ENCODE measurements at regions not wholly inside any gene's neighbourhood (a gene's known extent, or its start where the extent isn't known, plus 50 kb on each side); places are given as distances from the start of the nearest gene placed in this dataset.

GRCh38 chr5:126052120-126052519 lies 371.1 kb upstream of the GRAMD2B start:
- H3K4me3 ChIP-seq (ENCODE audit: low read depth, low read length) = no peak overlapping the region
- H3K9me3 ChIP-seq = no peaks in the 10 kb centered on the region
- H3K4me1 ChIP-seq = peaks cover 17% of the 10 kb centered on the region
- no peaks in the 10 kb centered on the region for H3K27me3 ChIP-seq
- no peaks in the 10 kb centered on the region for H3K36me3 ChIP-seq
- TF ChIP-seq, protein P1, sequence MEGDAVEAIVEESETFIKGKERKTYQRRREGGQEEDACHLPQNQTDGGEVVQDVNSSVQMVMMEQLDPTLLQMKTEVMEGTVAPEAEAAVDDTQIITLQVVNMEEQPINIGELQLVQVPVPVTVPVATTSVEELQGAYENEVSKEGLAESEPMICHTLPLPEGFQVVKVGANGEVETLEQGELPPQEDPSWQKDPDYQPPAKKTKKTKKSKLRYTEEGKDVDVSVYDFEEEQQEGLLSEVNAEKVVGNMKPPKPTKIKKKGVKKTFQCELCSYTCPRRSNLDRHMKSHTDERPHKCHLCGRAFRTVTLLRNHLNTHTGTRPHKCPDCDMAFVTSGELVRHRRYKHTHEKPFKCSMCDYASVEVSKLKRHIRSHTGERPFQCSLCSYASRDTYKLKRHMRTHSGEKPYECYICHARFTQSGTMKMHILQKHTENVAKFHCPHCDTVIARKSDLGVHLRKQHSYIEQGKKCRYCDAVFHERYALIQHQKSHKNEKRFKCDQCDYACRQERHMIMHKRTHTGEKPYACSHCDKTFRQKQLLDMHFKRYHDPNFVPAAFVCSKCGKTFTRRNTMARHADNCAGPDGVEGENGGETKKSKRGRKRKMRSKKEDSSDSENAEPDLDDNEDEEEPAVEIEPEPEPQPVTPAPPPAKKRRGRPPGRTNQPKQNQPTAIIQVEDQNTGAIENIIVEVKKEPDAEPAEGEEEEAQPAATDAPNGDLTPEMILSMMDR (IDR thresholded peaks at IDR 0.05; ENCODE audit: low read depth, low read length) = no peak
- no peak for DNase-seq

- no peak for DNase-seq
- Histone ChIP-seq H3K27me3 (no peaks in the 10 kb centered on the region), H3K4me1 (peaks cover 17% of the 10 kb centered on the region), H3K4me3 (ENCODE audit: low read depth, low read length) (no peak overlapping the region), H3K9me3 (no peaks in the 10 kb centered on the region), H3K36me3 (no peaks in the 10 kb centered on the region)
- TF ChIP-seq, protein P1 (IDR thresholded peaks at IDR 0.05; ENCODE audit: low read depth, low read length) = no peak
Measured at GRCh38 chr5:126052791-126053190, 370.4 kb upstream of the GRAMD2B start.

- Histone ChIP-seq H3K36me3 (no peaks in the 10 kb centered on the region), H3K9me3 (no peaks in the 10 kb centered on the region), H3K27me3 (no peaks in the 10 kb centered on the region), H3K4me1 (peaks cover 17% of the 10 kb centered on the region), H3K4me3 (ENCODE audit: low read depth, low read length) (no peak overlapping the region)
- TF ChIP-seq, protein P1 (IDR thresholded peaks at IDR 0.05; ENCODE audit: low read depth, low read length) = no peak
- DNase-seq = peak; percentile 9
Measured at GRCh38 chr5:126053630-126054029, 369.6 kb upstream of the GRAMD2B start.

GRCh38 chr5:126054577-126055347 lies 368.4 kb upstream of the GRAMD2B start:
- Histone ChIP-seq H3K36me3 (no peaks in the 10 kb centered on the region), H3K4me1 (peaks cover 17% of the 10 kb centered on the region), H3K4me3 (ENCODE audit: low read depth, low read length) (peak overlapping the region; percentile 38), H3K9me3 (no peaks in the 10 kb centered on the region), H3K27me3 (no peaks in the 10 kb centered on the region)
- TF ChIP-seq, protein P1 (IDR thresholded peaks at IDR 0.05; ENCODE audit: low read depth, low read length) = no peak
- DNase-seq = peak; percentile 61

DNA sequence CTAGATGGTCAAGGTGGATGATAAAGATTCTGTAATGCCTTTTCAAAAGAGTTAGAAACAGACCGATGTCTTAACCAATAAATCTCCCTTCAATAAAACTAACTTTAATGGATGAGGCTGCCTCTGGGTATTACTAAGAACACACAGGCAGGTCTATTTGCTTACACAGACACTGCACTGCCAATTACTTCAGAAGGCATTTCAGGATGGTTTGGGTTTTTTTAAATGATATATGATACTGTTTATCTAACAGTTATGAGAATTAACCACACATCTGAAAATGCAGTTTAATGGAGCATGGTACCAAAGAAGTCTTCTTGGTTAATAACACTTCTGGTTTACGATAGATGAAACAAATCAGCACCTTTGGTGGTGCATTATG lies 367.9 kb upstream of the GRAMD2B start:
- TF ChIP-seq, protein P1 (IDR thresholded peaks at IDR 0.05; ENCODE audit: low read depth, low read length) = no peak
- H3K27me3 ChIP-seq = no peaks in the 10 kb centered on the region
- no peaks in the 10 kb centered on the region for H3K9me3 ChIP-seq
- H3K36me3 ChIP-seq = no peaks in the 10 kb centered on the region
- H3K4me3 ChIP-seq (ENCODE audit: low read depth, low read length) = peak overlapping the region; percentile 38
- DNase-seq = no peak
- H3K4me1 ChIP-seq = peaks cover 17% of the 10 kb centered on the region

- TF ChIP-seq, protein P1 (IDR thresholded peaks at IDR 0.05; ENCODE audit: low read depth, low read length) = no peak
- Histone ChIP-seq H3K9me3 (no peaks in the 10 kb centered on the region), H3K36me3 (no peaks in the 10 kb centered on the region), H3K4me1 (peaks cover 17% of the 10 kb centered on the region), H3K27me3 (no peaks in the 10 kb centered on the region), H3K4me3 (ENCODE audit: low read depth, low read length) (no peak overlapping the region)
- no peak for DNase-seq
Measured at GRCh38 chr5:126056352-126056751, 366.9 kb upstream of the GRAMD2B start.
